Right lobe of liver (tissue), 6 donors: ENCODE measurements at regions not wholly inside any gene's neighbourhood (a gene's known extent, or its start where the extent isn't known, plus 50 kb on each side); places are given as distances from the start of the nearest gene placed in this dataset.
"Not testable (repeated sequence)": the region's sequence is repeated elsewhere in the genome, so short reads cannot be mapped to it uniquely, and the experiment has no call there.

Experiments used
- ATAC-seq, 4 donors: fragments of 200-7000 bp; cut with Tn5 transposase; one replicate each; pipeline ENCODE4 v1.9.1; 2020; ENCODE audit warnings: mild to moderate bottlenecking in 4 of 4, moderate library complexity in 4 of 4
- DNase-seq, 3 donors: peaks; one replicate each; pipeline ENCODE4 v3.0.0-alpha.2; 2020
- H3K27ac ChIP-seq, 3 donors: fragments of 200-600 bp; one replicate each; pipeline ENCODE4 v1.8.0; 2022
- H3K27me3 ChIP-seq, 2 donors: fragments of 200-600 bp; one replicate each; pipeline ENCODE4 v1.8.0; 2022
- H3K36me3 ChIP-seq, 4 donors: fragments of 200-600 bp; sonication (generic) in 1 of 4; one replicate each; pipeline versions ENCODE4 v1.5.1 to v1.8.0; 2017 to 2022; ENCODE audit warnings: control low read depth in 1 of 4
- H3K4me1 ChIP-seq, 4 donors: fragments of 200-600 bp; sonication (generic) in 1 of 4; one replicate each; pipeline versions ENCODE4 v1.5.1 to v1.8.0; 2017 to 2022; ENCODE audit warnings: control low read depth in 1 of 4
- H3K4me3 ChIP-seq, 3 donors: fragments of 200-600 bp; one replicate each; pipeline ENCODE4 v1.8.0; 2022
- H3K9me3 ChIP-seq, 4 donors: fragments of 200-600 bp; sonication (generic) in 1 of 4; one replicate each; pipeline versions ENCODE4 v1.5.1 to v1.8.0; 2017 to 2022; ENCODE audit warnings: control low read depth in 1 of 4
- POLR2A ChIP-seq: fragments of 450-650 bp; IDR thresholded peaks from one replicate; pipeline ENCODE4 v1.6.1; 2017; ENCODE audit warnings: antibody characterized with exemption, mild to moderate bottlenecking
- WGBS: methylation state at CpG from one replicate; pipeline ENCODE4 v1.1.6; 2018; ENCODE audit warnings: low coverage, low lambda C conversion rate; ENCODE audit not compliant: insufficient coverage; ENCODE audit errors: missing lambda C conversion rate; 5-methylcytosine and 5-hydroxymethylcytosine counted together
- intact Hi-C, 2 donors: fragments of 100-400 bp; cut with DNase I; formaldehyde crosslinking; loops; one replicate each; pipeline versions ENCODE4 v1.11.2 to v1.14.1; 2022
- TF ChIP-seq, protein P1 (sequence below), 4 donors: fragments of 200-600 bp in 3 of 4; fragments of 450-650 bp in 1 of 4; IDR thresholded peaks; one replicate each; pipeline versions ENCODE4 v1.5.1 to v1.8.0; 2016 to 2022; ENCODE audit warnings: antibody characterized with exemption in 4 of 4, mild to moderate bottlenecking in 2 of 4
- donor health status: DM: no; HTN: yes; CAD: no.
- donor health status: DM: no; HTN: no; CAD: no.
- donor health status: DM: no; HTN: no; CAD: no.
- donor health status: DM: no; HTN: yes; CAD: no.
- donor health status: DM: no; HTN: yes; CAD: no.

DNA sequence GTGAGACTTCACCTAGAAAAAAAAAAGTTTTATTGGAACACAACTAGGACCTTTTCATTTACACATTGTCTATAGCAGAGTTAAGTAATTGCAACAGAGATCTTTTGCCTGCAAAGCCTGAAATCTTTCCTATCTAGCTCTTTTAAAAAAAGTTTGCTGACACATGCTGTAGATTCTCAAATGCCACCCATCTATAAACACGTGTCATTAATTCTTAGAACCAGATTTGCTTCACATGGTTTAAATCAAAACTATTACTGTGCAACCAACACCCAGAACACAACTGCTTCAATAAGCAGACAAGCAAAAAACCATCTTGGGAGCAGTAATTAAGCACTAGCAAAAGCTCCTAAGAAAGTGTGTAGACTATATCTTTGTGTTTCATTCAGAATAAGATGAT lies 55.0 kb downstream of the OXSM start:
- intact Hi-C loops: no loop called here
- no peaks in the 10 kb centered on the region for H3K9me3 ChIP-seq
- DNase-seq: no peak
- WGBS: 18% methylated on average over 1 of the region's 1 CpG
- no peaks in the 10 kb centered on the region for H3K36me3 ChIP-seq
- H3K4me3 ChIP-seq: no peak overlapping the region
- H3K4me1 ChIP-seq: no peaks in the 10 kb centered on the region
- no peak overlapping the region for H3K27ac ChIP-seq
- no peak for ATAC-seq
- TF ChIP-seq, protein P1, sequence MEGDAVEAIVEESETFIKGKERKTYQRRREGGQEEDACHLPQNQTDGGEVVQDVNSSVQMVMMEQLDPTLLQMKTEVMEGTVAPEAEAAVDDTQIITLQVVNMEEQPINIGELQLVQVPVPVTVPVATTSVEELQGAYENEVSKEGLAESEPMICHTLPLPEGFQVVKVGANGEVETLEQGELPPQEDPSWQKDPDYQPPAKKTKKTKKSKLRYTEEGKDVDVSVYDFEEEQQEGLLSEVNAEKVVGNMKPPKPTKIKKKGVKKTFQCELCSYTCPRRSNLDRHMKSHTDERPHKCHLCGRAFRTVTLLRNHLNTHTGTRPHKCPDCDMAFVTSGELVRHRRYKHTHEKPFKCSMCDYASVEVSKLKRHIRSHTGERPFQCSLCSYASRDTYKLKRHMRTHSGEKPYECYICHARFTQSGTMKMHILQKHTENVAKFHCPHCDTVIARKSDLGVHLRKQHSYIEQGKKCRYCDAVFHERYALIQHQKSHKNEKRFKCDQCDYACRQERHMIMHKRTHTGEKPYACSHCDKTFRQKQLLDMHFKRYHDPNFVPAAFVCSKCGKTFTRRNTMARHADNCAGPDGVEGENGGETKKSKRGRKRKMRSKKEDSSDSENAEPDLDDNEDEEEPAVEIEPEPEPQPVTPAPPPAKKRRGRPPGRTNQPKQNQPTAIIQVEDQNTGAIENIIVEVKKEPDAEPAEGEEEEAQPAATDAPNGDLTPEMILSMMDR (IDR thresholded peaks at IDR 0.05): no peak
- no peak for TF ChIP-seq POLR2A
- no peaks in the 10 kb centered on the region for H3K27me3 ChIP-seq

DNA sequence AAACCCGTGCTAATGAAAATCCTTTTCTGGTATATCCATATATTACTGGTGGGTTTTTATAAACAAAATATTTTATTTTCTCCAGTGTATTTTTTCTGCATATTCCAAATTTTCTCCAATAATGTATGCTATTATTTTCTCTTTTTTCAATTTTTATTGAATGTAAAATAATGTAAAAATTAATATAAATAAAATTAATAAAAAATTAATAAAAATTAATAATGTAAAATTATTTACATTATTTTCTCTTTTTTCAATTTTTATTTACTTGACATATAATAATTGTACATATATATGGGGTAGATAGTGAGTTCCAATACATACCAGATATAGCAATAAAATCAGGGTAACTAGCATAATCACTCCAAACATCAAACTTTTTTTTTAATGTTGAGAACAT lies 56.4 kb downstream of the OXSM start:
- Histone ChIP-seq H3K36me3 (no peaks in the 10 kb centered on the region), H3K4me3 (no peak overlapping the region), H3K27me3 (no peaks in the 10 kb centered on the region), H3K9me3 (no peaks in the 10 kb centered on the region), H3K4me1 (no peaks in the 10 kb centered on the region), H3K27ac (no peak overlapping the region)
- intact Hi-C loops: no loop called here
- no peak for ATAC-seq
- DNase-seq: no peak
- WGBS: 71% methylated on average over 1 of the region's 1 CpG
- TF ChIP-seq, protein P1 (IDR thresholded peaks at IDR 0.05): no peak
- no peak for TF ChIP-seq POLR2A

DNA sequence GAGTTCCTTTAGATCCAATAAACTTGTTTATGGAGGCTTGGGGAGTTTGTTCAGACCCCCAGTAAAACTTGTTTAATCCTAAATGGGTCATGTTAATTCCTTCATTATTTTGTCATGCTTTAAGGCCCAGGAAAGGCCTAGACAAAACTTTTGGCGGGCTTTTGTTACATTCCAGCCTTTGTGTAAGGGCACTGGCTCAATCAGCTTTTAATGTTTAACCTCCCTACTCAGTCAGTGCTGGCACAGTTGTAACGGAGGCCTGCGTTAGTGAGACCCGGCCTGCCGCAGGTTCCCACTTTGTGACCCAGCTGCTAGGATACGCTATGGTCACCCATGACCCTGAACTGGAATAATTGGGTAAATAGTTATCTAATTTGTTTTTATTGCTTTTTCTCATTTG lies 59.2 kb downstream of the OXSM start:
- Histone ChIP-seq H3K4me3 (no peak overlapping the region), H3K27me3 (no peaks in the 10 kb centered on the region), H3K27ac (no peak overlapping the region), H3K4me1 (no peaks in the 10 kb centered on the region), H3K9me3 (no peaks in the 10 kb centered on the region), H3K36me3 (no peaks in the 10 kb centered on the region)
- ATAC-seq (peak in 3 of 4 donors; percentile 30 to 49 (median 47)), DNase-seq (no peak)
- WGBS: 65% methylated on average over 5 of the region's 6 CpGs
- no peak for TF ChIP-seq POLR2A
- TF ChIP-seq, protein P1 (IDR thresholded peaks at IDR 0.05): no peak
- intact Hi-C loops: no loop called here

DNA sequence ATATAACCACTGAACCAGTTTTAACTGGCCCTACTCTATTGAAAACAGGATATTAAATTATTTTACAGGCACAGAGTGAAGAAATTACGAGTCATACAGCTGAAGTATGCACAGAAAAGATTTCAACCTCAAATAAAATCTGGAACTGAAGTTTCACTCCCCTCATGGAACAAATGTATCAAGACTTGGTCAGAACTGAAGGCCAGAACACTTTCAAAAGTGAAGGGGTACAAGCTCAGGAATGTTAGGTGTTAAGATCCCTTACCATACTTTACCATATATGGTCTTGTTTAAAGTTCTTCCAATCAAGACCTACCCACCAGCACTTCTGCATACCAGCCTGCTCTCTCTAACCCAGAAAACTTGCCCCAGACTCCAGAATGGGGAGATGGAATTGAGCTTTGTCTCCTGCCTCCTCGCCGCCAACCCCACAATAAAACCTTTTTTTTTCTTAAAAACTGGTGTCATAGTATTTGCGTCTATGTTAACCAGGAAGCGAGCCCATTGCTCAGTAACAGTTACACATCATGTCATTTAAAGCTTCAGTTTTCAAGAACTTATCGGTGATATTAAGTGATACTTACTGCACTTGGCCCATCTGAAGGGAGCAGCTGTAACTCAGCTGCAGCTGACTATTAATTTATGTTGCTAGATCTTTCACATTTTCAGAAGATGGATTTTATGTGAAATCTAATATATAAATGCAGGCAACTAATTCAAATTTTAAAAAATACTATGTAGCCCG lies 59.9 kb downstream of the OXSM start:
- WGBS: 93% methylated on average over 7 of the region's 7 CpGs
- Histone ChIP-seq H3K4me1 (no peaks in the 10 kb centered on the region), H3K36me3 (no peaks in the 10 kb centered on the region), H3K4me3 (no peak overlapping the region), H3K9me3 (no peaks in the 10 kb centered on the region), H3K27ac (no peak overlapping the region), H3K27me3 (no peaks in the 10 kb centered on the region)
- intact Hi-C loops: loop anchor here in 1 of 2 donors (10.0 kb wide), 1 partner anchor 205 kb away; no protein-coding TSS in a partner anchor
- DNase-seq: no peak
- no peak for ATAC-seq
- no peak for TF ChIP-seq POLR2A
- TF ChIP-seq, protein P1 (IDR thresholded peaks at IDR 0.05): no peak

DNA sequence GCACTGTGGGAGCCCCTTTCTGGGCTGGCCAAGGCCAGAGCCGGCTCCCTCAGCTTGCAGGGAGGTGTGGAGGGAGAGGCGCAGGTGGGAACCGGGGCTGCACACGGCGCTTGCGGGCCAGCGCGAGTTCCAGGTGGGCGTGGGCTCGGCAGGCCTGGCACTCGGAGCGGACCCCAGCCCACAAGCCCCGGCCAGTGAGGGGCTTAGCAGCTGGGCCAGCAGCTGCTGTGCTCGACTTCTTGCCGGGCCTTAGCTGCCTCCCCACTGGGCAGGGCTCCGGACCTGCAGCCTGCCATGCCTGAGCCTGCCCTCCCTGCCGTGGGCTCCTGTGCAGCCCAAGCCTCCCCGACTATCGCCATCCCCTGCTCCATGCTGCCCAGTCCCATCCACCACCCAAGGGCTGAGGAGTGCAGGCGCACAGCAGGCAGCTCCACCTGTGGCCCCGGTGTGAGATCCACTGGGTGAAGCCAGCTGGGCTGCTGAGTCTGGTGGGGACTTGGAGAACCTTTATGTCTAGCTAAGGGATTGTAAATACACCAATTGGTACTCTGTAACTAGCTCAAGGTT lies 61.9 kb downstream of the OXSM start:
- WGBS: no CpG with 5 or more reads among the region's 21 CpGs
- intact Hi-C loops: loop anchor here in 1 of 2 donors (10.0 kb wide), 1 partner anchor 207 kb away; no protein-coding TSS in a partner anchor

More for the DNA sequence above, 61.9 kb downstream of the OXSM start:
- H3K4me3 ChIP-seq, H3K4me1 ChIP-seq, DNase-seq, H3K36me3 ChIP-seq, ATAC-seq, H3K27me3 ChIP-seq, H3K9me3 ChIP-seq, H3K27ac ChIP-seq: not testable (repeated sequence)
